ENCODE measurements at regions not wholly inside any gene's neighbourhood (a gene's known extent, or its start where the extent isn't known, plus 50 kb on each side); places are given as distances from the start of the nearest gene placed in this dataset.

GRCh38 chr10:75288140-75288711 is 52.5 kb upstream of the COMTD1 start:
- BruUV-seq (replicated peaks) = no TSS peak
- peaks cover 7% of the 10 kb centered on the region; the same call in 1 of the 2 replicates for H3K9me3 ChIP-seq (ENCODE audit: insufficient read depth, low read depth)
- no peak for TF ChIP-seq CTCF (conservative IDR thresholded peaks at IDR 0.05)
- no peak overlapping the region for H3K27ac ChIP-seq
- H3F3A ChIP-seq (ENCODE audit: insufficient read depth, low read depth) = peaks cover 5% of the 10 kb centered on the region
- intact Hi-C loops (cut with micrococcal nuclease; ENCODE audit: unreplicated experiment) = no loop called here
- no peaks in the 10 kb centered on the region for H3K27me3 ChIP-seq (ENCODE audit: insufficient read depth, low read depth)
- no peaks in the 10 kb centered on the region for H3K9me2 ChIP-seq (ENCODE audit: insufficient read depth)
- H3K4me2 ChIP-seq = no peak overlapping the region
- CTCF ChIA-PET = no interaction called here
- POLR2A ChIA-PET (ENCODE audit: unreplicated experiment) = no interaction called here
- H3K79me2 ChIP-seq (ENCODE audit: low read depth) = no peaks in the 10 kb centered on the region
- H4K20me1 ChIP-seq (ENCODE audit: insufficient read depth) = no peaks in the 10 kb centered on the region
- H3K36me3 ChIP-seq (ENCODE audit: low read depth) = peaks cover 5% of the 10 kb centered on the region; the same call in 1 of the 2 replicates
- H2AFZ ChIP-seq = no peak overlapping the region
- peaks cover 5% of the 10 kb centered on the region for H3K4me1 ChIP-seq (replicated peaks; ENCODE audit: insufficient read depth)
- no peak for DNase-seq
- no peak overlapping the region for H3K4me3 ChIP-seq

- no peaks in the 10 kb centered on the region for H3K79me2 ChIP-seq (ENCODE audit: low read depth)
- no peak for TF ChIP-seq CTCF (conservative IDR thresholded peaks at IDR 0.05)
- no peak for TF ChIP-seq EZH2 (IDR thresholded peaks at IDR 0.05; ENCODE audit: low read depth)
- H3K27ac ChIP-seq = no peak overlapping the region
- peaks cover 5% of the 10 kb centered on the region; the same call in 1 of the 2 replicates for H3K36me3 ChIP-seq (ENCODE audit: low read depth)
- H3K4me2 ChIP-seq = no peak overlapping the region
- BruUV-seq (replicated peaks) = no TSS peak
- no peaks in the 10 kb centered on the region for H3K27me3 ChIP-seq (ENCODE audit: insufficient read depth, low read depth)
- peaks cover under 1% of the 10 kb centered on the region; the same call in 1 of the 2 replicates for H3K4me1 ChIP-seq (replicated peaks; ENCODE audit: insufficient read depth)
- H3K4me3 ChIP-seq = no peak overlapping the region
- no peaks in the 10 kb centered on the region for H3K9me2 ChIP-seq (ENCODE audit: insufficient read depth)
- ChIA-PET POLR2A (ENCODE audit: unreplicated experiment) (no interaction called here), CTCF (no interaction called here)
- intact Hi-C loops (cut with micrococcal nuclease; ENCODE audit: unreplicated experiment) = no loop called here
- H2AFZ ChIP-seq = no peak overlapping the region
- no peaks in the 10 kb centered on the region; the same call in 1 of the 2 replicates for H3F3A ChIP-seq (ENCODE audit: insufficient read depth, low read depth)
- DNase-seq = no peak
- H4K20me1 ChIP-seq (ENCODE audit: insufficient read depth) = no peaks in the 10 kb centered on the region
- H3K9me3 ChIP-seq (ENCODE audit: insufficient read depth, low read depth) = peaks cover 7% of the 10 kb centered on the region; the same call in 1 of the 2 replicates
These were observed 51.9 kb upstream of the COMTD1 start for GRCh38 chr10:75287697-75288096.

GRCh38 chr10:75286901-75287300 is 51.1 kb upstream of the COMTD1 start:
- no TSS peak for BruUV-seq (replicated peaks)
- POLR2A ChIA-PET (ENCODE audit: unreplicated experiment) = no interaction called here

More at GRCh38 chr10:75286901-75287300, 51.1 kb upstream of the COMTD1 start:
- intact Hi-C loops (cut with micrococcal nuclease; ENCODE audit: unreplicated experiment) = no loop called here
- peaks cover 4% of the 10 kb centered on the region; the same call in 1 of the 2 replicates for H3F3A ChIP-seq (ENCODE audit: insufficient read depth, low read depth)
- CTCF ChIA-PET = no interaction called here
- no peaks in the 10 kb centered on the region for H4K20me1 ChIP-seq (ENCODE audit: insufficient read depth)
- H3K27ac ChIP-seq = no peak overlapping the region
- DNase-seq = no peak
- peaks cover 9% of the 10 kb centered on the region for H3K4me1 ChIP-seq (replicated peaks; ENCODE audit: insufficient read depth)
- peaks cover 7% of the 10 kb centered on the region; the same call in 1 of the 2 replicates for H3K9me3 ChIP-seq (ENCODE audit: insufficient read depth, low read depth)
- H3K79me2 ChIP-seq (ENCODE audit: low read depth) = no peaks in the 10 kb centered on the region
- TF ChIP-seq CTCF (conservative IDR thresholded peaks at IDR 0.05) (no peak), EZH2 (IDR thresholded peaks at IDR 0.05; ENCODE audit: low read depth) (no peak)
- no peak overlapping the region for H2AFZ ChIP-seq
- H3K9me2 ChIP-seq (ENCODE audit: insufficient read depth) = no peaks in the 10 kb centered on the region
- H3K27me3 ChIP-seq (ENCODE audit: insufficient read depth, low read depth) = no peaks in the 10 kb centered on the region
- 0 out of 2 replicates have a peak, but pooled peaks cover 5% of the 10 kb centered on the region for H3K36me3 ChIP-seq (ENCODE audit: low read depth)
- H3K4me2 ChIP-seq = no peak overlapping the region
- H3K4me3 ChIP-seq = no peak overlapping the region
